B cell (primary cell): ENCODE measurements at regions not wholly inside any gene's neighbourhood (a gene's known extent, or its start where the extent isn't known, plus 50 kb on each side); places are given as distances from the start of the nearest gene placed in this dataset.

Experiments
- ATAC-seq: fragments of 200-7000 bp; cut with Tn5 transposase; one replicate; pipeline ENCODE4 v1.10.0; 2021; ENCODE audit warnings: low read depth, mild to moderate bottlenecking, moderate number of reproducible peaks, moderate library complexity
- CTCF ChIA-PET: fragments of 350-600 bp; sonication (Branson Sonifier 250); formaldehyde crosslinking; loops from one replicate; lab custom pipeline; 2021; ENCODE audit warnings: antibody characterized with exemption, inconsistent platforms; lab: Charles Lee
- POLR2A ChIA-PET: fragments of 350-600 bp; sonication (Branson Sonifier 250); formaldehyde crosslinking; loops from one replicate; lab custom pipeline; 2021; ENCODE audit warnings: antibody characterized with exemption; lab: Charles Lee
- DNase-seq: peaks from one replicate; pipeline ENCODE4 v3.0.0; 2013
- H2AFZ ChIP-seq: 2 replicates; pipeline ENCODE4 v1.6.1; 2012; ENCODE audit warnings: mild to moderate bottlenecking, low read depth, low read length; ENCODE audit not compliant: insufficient read depth, poor library complexity, severe bottlenecking
- H3K27ac ChIP-seq, 2 donors: 1 replicate in 1 of 2; 2 replicates in 1 of 2; pipeline ENCODE4 v1.5.1; 2012 to 2013; ENCODE audit warnings: low read length in 2 of 2, mild to moderate bottlenecking in 2 of 2, moderate library complexity in 1 of 2
- H3K27me3 ChIP-seq, 4 experiments: fragments of 200-600 bp in 1 of 4; sonication (generic) in 1 of 4; replicated peaks in 1 of 4; 1 replicate in 2 of 4; 2 replicates in 2 of 4; pipeline versions ENCODE4 v1.6.1 to v1.7.0; 2013 to 2016; ENCODE audit warnings: low read length in 3 of 4, mild to moderate bottlenecking in 2 of 4, mixed read lengths in 1 of 4, moderate library complexity in 1 of 4; ENCODE audit not compliant: insufficient read depth in 4 of 4, control insufficient read depth in 3 of 4; ENCODE audit errors: control extremely low read depth in 1 of 4
- H3K36me3 ChIP-seq, 2 experiments: replicated peaks in 1 of 2; 1 replicate in 1 of 2; 2 replicates in 1 of 2; pipeline versions ENCODE4 v1.6.1 to v1.7.1; 2013; ENCODE audit warnings: low read length in 1 of 2; ENCODE audit not compliant: insufficient read depth in 2 of 2, control insufficient read depth in 1 of 2; ENCODE audit errors: control extremely low read depth in 1 of 2, extremely low read depth in 1 of 2
- H3K4me1 ChIP-seq, 2 donors: fragments of 200-600 bp in 1 of 2; sonication (generic) in 1 of 2; 1 replicate in 1 of 2; 2 replicates in 1 of 2; pipeline versions ENCODE4 v1.5.1 to v1.6.1; 2013 to 2017; ENCODE audit warnings: low read length in 2 of 2; ENCODE audit not compliant: control insufficient read depth in 2 of 2, insufficient read depth in 2 of 2
- H3K4me2 ChIP-seq: replicated peaks from 2 replicates; pipeline ENCODE3; 2012; ENCODE audit warnings: mild to moderate bottlenecking, low read depth, low read length; ENCODE audit not compliant: poor library complexity, severe bottlenecking
- H3K4me3 ChIP-seq, 5 experiments: fragments of 200-600 bp in 1 of 5; sonication (generic) in 1 of 5; 1 replicate in 3 of 5; 2 replicates in 2 of 5; pipeline versions ENCODE4 v1.5.1 to v1.7.0; 2011 to 2016; ENCODE audit warnings: low read length in 4 of 5, mild to moderate bottlenecking in 4 of 5, low read depth in 2 of 5, control low read depth in 1 of 5, moderate library complexity in 1 of 5; ENCODE audit not compliant: insufficient read depth in 1 of 5; ENCODE audit errors: control extremely low read depth in 1 of 5, extremely low read depth in 1 of 5
- H3K79me2 ChIP-seq: fragments of 200-600 bp; sonication (generic); one replicate; pipeline ENCODE4 v1.6.0; 2016; ENCODE audit warnings: low read length; ENCODE audit not compliant: control insufficient read depth, insufficient read depth
- H3K9ac ChIP-seq: fragments of 200-600 bp; sonication (generic); 2 replicates; pipeline ENCODE4 v1.6.1; 2017; ENCODE audit warnings: mild to moderate bottlenecking, low read length, moderate library complexity
- H3K9me3 ChIP-seq, 3 donors: one replicate each; pipeline versions ENCODE4 v1.6.1 to v1.7.1; 2013; ENCODE audit warnings: low read length in 2 of 3; ENCODE audit not compliant: control insufficient read depth in 2 of 3, insufficient read depth in 1 of 3; ENCODE audit errors: control extremely low read depth in 1 of 3
- H4K20me1 ChIP-seq: 2 replicates; pipeline ENCODE4 v1.6.0; 2012; ENCODE audit warnings: mild to moderate bottlenecking, low read length; ENCODE audit not compliant: insufficient read depth, control insufficient read depth, poor library complexity, severe bottlenecking
- H3K27ac Mint-ChIP-seq: one replicate; pipeline ENCODE4 v1.8.0; 2021; ENCODE audit warnings: mixed read lengths
- H3K27me3 Mint-ChIP-seq: one replicate; pipeline ENCODE4 v1.8.0; 2021; ENCODE audit warnings: mixed read lengths
- H3K4me1 Mint-ChIP-seq: one replicate; pipeline ENCODE4 v1.8.0; 2021; ENCODE audit warnings: mixed read lengths
- H3K4me3 Mint-ChIP-seq: one replicate; pipeline ENCODE4 v1.8.0; 2021; ENCODE audit warnings: mixed read lengths
- H3K9me3 Mint-ChIP-seq: one replicate; pipeline ENCODE4 v1.8.0; 2022; ENCODE audit warnings: mixed read lengths; ENCODE audit not compliant: insufficient read depth
- EZH2 ChIP-seq: IDR thresholded peaks from 2 replicates; pipeline ENCODE4 v1.6.1; 2012; ENCODE audit warnings: borderline replicate concordance, low read depth, mild to moderate bottlenecking, moderate library complexity, low read length; ENCODE audit not compliant: insufficient read depth, poor library complexity, severe bottlenecking
- WGBS: methylation state at CpG from one replicate; pipeline ENCODE4 v1.1.5; 2013; ENCODE audit warnings: missing lambda C conversion rate; ENCODE audit not compliant: insufficient coverage; 5-methylcytosine and 5-hydroxymethylcytosine counted together
- intact Hi-C: fragments of 100-400 bp; cut with micrococcal nuclease; formaldehyde crosslinking; loops from one replicate; pipeline ENCODE4 v1.10.0; 2022
- TF ChIP-seq, protein P1 (sequence below): fragments of 200-600 bp; IDR thresholded peaks from one replicate; pipeline ENCODE4 v1.8.0; 2022; ENCODE audit warnings: antibody characterized with exemption, mild to moderate bottlenecking

DNA sequence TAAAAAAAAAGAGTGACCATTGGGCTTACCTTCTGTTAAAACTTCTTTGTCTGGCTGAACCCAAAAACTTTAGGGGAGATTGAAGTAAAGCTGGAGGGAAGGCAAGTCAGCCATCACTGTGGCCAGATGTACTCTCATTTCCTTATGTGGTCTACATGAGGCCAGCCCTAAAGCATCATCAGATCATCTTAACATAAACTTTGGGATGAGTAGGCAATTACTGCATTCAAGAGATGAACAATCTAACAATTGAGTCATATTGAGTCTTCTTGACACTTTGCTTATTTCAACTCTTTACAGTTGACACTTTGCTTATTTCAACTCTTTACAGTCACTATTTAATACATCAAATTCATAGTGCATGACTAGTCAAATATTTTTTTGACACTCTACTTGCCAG lies 155.6 kb downstream of the QPCT start:
- POLR2A ChIA-PET = no interaction called here
- Mint-ChIP-seq H3K4me1 (no peaks in the 10 kb centered on the region), H3K27ac (no peak overlapping the region), H3K9me3 (no peaks in the 10 kb centered on the region), H3K27me3 (peaks cover 15% of the 10 kb centered on the region), H3K4me3 (no peak overlapping the region)
- Histone ChIP-seq H3K4me1 (no peaks in the 10 kb centered on the region), H3K27me3 (peaks cover 0 to 5% (median 2%) of the 10 kb centered on the region in 4 experiments), H3K79me2 (no peaks in the 10 kb centered on the region), H3K4me3 (no peak overlapping the region), H2AFZ (no peak overlapping the region), H3K9ac (no peak overlapping the region), H3K9me3 (no peaks in the 10 kb centered on the region), H4K20me1 (no peaks in the 10 kb centered on the region), H3K36me3 (no peaks in the 10 kb centered on the region), H3K4me2 (no peak overlapping the region), H3K27ac (no peak overlapping the region)
- ATAC-seq (no peak), DNase-seq (no peak)
- CTCF ChIA-PET = no interaction called here
- intact Hi-C loops = no loop called here
- no peak for TF ChIP-seq EZH2
- TF ChIP-seq, protein P1, sequence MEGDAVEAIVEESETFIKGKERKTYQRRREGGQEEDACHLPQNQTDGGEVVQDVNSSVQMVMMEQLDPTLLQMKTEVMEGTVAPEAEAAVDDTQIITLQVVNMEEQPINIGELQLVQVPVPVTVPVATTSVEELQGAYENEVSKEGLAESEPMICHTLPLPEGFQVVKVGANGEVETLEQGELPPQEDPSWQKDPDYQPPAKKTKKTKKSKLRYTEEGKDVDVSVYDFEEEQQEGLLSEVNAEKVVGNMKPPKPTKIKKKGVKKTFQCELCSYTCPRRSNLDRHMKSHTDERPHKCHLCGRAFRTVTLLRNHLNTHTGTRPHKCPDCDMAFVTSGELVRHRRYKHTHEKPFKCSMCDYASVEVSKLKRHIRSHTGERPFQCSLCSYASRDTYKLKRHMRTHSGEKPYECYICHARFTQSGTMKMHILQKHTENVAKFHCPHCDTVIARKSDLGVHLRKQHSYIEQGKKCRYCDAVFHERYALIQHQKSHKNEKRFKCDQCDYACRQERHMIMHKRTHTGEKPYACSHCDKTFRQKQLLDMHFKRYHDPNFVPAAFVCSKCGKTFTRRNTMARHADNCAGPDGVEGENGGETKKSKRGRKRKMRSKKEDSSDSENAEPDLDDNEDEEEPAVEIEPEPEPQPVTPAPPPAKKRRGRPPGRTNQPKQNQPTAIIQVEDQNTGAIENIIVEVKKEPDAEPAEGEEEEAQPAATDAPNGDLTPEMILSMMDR = no peak

DNA sequence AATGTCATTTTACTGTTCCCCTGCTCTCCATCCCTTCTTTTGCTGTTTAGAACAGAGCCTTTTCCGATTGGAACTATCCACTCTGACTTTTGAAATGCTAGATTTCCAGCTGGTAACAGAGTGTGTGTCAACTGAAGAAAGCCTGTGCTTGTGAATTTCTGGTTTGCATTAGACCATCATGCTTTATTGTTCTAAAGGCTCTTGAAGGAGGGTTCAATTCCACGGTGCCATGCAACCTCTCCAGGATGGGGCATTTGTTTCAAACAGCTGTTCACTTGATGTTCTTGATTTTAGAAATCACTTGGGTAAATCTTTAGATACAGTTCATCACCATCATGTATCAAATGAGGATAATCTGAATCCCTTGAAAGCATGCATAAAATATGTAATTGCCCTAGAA lies 156.7 kb downstream of the QPCT start:
- H3K9ac ChIP-seq = no peak overlapping the region
- no peak overlapping the region for H3K4me2 ChIP-seq
- no peaks in the 10 kb centered on the region for H3K9me3 ChIP-seq
- no peaks in the 10 kb centered on the region for H3K36me3 ChIP-seq
- H3K4me3 ChIP-seq = no peak overlapping the region
- CTCF ChIA-PET = interaction anchor here (1.2 kb wide), 1 partner anchor 331 kb away, joined by 4 read pairs; no protein-coding TSS in a partner anchor
- peaks cover 0 to 5% (median 2%) of the 10 kb centered on the region in 4 experiments for H3K27me3 ChIP-seq
- DNase-seq = no peak
- WGBS = no CpG with 5 or more reads among the region's 2 CpGs
- H3K27ac ChIP-seq = no peak overlapping the region
- H3K27me3 Mint-ChIP-seq = peaks cover 15% of the 10 kb centered on the region
- H3K4me1 ChIP-seq = no peaks in the 10 kb centered on the region
- no peak for ATAC-seq
- no peak overlapping the region for H3K4me3 Mint-ChIP-seq
- POLR2A ChIA-PET = no interaction called here
- no peaks in the 10 kb centered on the region for H3K9me3 Mint-ChIP-seq
- intact Hi-C loops = no loop called here
- H3K79me2 ChIP-seq = no peaks in the 10 kb centered on the region
- no peaks in the 10 kb centered on the region for H3K4me1 Mint-ChIP-seq
- H3K27ac Mint-ChIP-seq = no peak overlapping the region
- H4K20me1 ChIP-seq = no peaks in the 10 kb centered on the region
- TF ChIP-seq, protein P1 = no peak
- TF ChIP-seq EZH2 = no peak
- no peak overlapping the region for H2AFZ ChIP-seq
